Left kidney (tissue), 1 donor: ENCODE measurements at regions not wholly inside any gene's neighbourhood (a gene's known extent, or its start where the extent isn't known, plus 50 kb on each side); places are given as distances from the start of the nearest gene placed in this dataset.
"Not testable (repeated sequence)": the region's sequence is repeated elsewhere in the genome, so short reads cannot be mapped to it uniquely, and the experiment has no call there.

Source experiments
- DNase-seq: peaks from one replicate; pipeline ENCODE4 v3.0.0-alpha.2; 2013

DNA sequence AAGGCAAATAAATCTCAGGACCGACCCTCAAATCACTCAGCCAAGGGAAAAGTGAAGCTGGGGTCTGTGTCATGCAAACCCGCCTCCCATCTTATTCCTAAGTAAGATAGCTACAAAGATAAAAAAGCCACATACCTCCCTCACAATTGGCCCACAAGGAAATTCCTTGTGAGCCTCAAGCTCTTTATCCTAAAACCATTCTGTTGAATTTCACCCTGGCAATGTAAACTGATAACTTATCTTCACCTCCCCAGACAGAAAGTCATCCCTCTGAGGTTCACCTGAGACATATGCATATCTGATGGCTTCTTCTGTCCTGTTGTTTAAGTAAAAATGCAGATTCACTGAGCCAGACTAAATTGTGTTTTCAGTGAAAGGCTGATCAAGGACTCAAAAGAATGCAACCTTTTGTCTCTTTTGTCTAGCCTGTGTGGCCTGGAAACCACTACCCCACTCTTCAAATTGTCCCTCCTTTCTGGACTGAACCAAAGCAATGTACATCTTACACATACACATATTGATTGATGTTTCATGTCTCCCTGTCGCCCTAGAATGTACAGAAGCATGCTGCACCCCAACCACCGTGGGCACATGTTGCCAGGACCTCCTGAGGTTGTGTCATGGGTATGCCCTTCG lies 91.3 kb downstream of the MFAP3L start:
- DNase-seq: no peak

DNA sequence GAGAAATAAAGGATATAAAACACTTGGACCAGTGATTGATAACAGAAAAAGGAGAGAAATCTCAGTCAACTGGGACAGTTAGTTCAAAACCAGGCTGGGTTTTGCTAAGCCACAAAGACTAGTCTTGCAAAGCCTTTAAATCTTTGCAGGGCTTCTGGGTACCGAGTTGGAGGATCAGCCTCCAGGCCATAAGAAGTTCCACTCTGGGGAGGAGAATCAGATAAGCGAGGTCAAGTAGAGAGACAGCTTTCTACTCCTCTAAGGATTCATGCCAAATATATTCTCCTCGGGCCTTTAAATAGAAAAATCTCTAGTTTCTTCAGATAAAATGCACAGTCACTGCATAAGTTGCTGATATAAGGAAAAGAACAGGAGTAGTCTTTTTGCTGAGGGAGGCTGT lies 92.7 kb downstream of the MFAP3L start:
- no peak for DNase-seq

DNA sequence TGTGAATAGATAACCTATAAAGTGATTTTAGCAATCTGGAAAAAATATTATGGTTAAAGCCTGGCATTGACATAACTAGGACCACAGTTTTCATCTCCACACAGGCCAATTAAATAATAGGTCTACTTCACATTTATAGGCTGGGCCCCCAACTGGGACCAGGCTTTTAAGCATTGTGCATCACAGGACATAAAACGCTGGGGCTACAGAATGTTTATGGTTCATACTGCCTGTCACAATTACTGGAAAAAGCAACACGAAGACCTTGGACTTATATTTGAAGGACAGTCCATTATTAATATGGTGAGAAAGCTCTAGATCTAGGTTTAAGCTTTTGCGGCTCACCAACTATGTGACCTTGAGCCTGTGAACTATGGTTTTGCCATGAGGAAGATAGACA lies 94.2 kb downstream of the MFAP3L start:
- no peak for DNase-seq

- not testable (repeated sequence) for DNase-seq
These were observed 95.4 kb downstream of the MFAP3L start for GRCh38 chr4:169930755-169931154.

DNA sequence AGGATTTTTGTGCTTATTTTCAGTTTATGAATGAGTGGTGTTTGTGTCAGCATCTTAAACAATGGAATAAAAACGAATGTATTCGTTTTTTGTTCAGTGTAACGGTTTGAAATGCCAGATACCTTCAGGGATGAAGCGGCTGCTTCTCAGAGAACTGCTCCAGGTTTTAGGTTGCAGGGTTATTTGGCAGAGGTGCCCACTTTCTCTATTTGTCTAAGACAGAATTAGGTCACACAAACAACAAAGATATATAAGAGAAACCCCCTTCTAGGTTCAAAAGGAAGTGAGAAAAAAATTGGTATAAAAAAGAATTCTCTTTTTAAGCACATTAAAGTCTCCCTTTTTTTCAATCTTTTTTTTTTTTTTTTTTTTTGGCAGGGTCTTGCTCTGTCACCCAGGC lies 98.9 kb downstream of the MFAP3L start:
- no peak for DNase-seq

GRCh38 chr4:169925678-169926077 lies 100.5 kb downstream of the MFAP3L start:
- DNase-seq: no peak

- no peak for DNase-seq
These were observed 103.4 kb downstream of the MFAP3L start for GRCh38 chr4:169922632-169923276.

GRCh38 chr4:169921732-169922131 lies 104.5 kb downstream of the MFAP3L start:
- no peak for DNase-seq

- DNase-seq: no peak
These were observed 105.0 kb downstream of the MFAP3L start for GRCh38 chr4:169921237-169921636.

DNA sequence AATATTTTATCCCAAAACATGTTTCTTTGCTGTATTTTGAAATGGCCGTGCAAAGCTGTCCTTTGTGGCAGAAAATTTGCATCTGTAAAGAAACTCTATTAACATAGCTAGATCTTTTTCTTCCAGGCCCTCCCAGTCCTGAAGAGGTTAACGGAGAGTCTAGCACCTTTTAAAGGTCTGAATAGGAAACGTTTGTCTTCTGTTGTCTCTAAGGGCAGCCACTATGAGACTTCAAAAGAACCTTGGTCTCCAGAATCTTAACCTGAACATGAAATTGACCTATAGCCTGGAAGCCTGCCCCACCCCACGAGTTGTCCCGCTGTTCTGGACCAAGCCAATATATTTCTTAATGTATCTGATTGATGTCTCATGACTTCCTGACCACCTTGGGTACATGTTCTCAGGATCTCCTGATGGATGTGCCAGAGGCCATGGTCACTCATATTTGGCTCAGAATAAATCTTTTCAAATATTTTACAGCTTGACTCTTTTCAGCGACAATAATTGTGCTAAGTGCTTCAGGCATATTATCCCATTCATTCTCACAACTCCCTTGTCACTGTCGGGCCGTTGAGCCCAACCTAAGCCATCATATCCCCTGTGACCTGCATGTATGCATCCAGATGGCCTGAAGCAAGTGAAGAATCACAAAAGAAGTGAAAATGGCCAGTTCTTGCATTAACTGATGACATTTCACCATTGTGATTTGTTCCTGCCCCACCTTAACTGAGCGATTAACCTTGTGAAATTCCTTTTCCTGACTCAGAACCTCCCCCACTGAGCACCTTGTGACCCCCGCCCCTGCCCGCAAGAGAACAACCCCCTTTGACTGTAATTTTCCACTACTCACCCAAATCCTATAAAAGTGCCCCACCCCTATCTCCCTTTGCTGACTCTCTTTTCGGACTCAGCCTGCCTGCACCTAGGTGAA lies 106.7 kb downstream of the MFAP3L start:
- not testable (repeated sequence) for DNase-seq

DNA sequence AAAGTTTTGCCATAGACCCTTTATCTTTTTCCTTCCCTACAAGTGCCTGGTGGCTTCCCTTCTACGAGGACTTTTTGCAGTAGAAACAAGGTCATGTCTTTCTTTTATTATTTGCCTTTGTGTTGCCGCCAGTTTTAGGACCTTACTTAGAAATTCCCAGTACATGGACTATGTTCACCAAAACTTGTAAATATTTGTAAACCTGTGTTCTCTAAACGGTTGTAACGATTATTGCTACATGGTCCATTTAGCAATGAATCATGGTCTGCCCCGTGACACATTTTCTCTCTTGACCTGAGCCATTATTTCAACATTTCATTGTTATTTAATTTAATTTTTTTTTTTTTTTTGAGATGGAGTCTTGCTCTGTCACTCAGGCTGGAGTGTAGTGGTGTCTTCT lies 110.7 kb downstream of the MFAP3L start:
- DNase-seq: no peak

GRCh38 chr4:169914866-169915265 lies 111.3 kb downstream of the MFAP3L start:
- no peak for DNase-seq

- no peak for DNase-seq
These were observed 113.2 kb downstream of the MFAP3L start for GRCh38 chr4:169912996-169913395.

DNA sequence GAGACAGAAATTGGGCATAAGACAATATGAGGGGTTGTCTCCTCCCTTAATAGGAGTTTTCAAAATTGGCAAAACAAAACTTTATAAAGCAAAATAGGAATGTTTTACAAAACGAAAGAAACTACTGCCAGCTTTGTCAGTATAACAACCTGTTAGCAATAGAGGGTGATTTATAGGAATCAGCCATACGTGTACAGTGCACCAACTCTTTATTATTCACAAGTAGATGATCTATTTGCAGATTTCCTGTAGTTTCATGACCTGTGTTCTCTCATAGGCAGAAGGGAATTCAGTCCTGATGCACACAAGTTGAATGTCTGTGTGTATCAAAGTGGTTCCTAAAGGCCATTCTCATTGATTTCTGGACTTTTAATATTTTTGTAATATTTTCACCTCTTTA lies 116.3 kb downstream of the MFAP3L start:
- DNase-seq: no peak

DNA sequence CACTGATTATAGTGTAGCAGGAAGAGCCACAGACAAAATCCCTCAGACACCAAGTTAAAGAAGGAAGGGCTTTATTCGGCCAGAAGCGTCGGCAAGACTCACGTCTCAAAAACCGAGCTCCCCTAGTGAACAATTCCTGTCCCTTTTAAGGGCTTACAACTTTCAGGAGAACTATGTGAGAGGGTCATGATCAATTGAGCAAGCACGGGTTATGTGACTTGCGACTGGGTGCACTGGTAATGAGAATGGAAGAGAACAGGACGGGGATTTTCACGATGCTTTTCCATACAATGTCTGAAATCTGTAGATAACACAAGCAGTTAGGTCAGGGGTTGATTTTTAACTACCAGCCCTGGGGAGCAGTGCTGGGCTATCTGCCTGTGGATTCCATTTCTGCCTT lies 116.7 kb downstream of the MFAP3L start:
- DNase-seq: no peak

GRCh38 chr4:169907705-169908104 lies 118.5 kb downstream of the MFAP3L start:
- no peak for DNase-seq

DNA sequence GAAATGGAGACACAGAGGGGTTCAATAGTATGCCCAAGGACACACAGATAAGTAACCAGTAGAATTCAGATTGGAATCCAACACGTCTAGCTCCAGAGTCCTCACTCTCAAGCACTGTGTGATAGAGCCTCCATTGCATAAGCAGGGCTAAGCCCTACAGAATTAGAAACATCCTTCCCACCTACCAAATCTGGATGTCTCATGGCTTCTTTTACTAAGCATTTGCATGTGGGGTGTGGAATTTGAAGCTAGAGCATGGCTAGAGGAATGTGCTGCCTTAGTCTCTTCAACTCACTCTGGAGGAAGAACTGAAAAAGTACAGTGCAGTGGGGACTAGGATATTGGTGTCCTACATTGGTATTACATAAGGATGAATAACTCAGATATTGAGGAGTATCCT lies 119.4 kb downstream of the MFAP3L start:
- DNase-seq: no peak

- no peak for DNase-seq
These were observed 120.1 kb downstream of the MFAP3L start for GRCh38 chr4:169906104-169906503.

DNA sequence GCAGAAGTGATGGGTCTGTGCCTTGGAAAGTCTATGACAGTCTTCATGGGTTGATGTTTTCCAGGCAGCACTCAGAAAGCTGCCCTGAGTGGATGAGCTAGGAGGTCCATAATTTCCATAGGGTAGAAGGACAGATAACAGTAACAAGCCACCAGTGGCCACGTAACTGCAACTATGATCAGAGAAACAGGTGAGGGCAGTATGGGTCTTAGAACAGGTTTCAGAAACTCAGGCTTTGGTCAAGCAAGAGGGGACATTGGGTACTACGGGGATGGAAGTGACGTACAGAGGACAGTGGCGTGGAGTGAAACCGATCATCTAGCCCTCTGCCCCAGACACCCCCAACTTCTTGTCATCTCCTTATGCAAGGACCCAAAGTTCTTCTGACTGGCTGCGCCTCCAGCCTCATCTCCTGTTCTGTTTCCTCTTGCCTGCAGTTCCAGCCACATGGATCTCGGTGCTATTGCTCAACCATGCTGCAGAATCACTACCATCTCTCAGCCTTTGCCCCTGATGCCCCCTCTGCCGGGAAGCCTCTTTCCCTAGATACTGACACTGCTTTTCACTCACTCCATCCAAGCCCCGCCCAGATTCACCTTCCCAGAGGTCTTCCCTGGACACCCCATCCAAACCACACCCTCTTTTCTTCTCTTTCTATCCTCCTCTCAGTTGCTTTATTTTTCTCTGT lies 123.4 kb downstream of the MFAP3L start:
- DNase-seq: no peak

DNA sequence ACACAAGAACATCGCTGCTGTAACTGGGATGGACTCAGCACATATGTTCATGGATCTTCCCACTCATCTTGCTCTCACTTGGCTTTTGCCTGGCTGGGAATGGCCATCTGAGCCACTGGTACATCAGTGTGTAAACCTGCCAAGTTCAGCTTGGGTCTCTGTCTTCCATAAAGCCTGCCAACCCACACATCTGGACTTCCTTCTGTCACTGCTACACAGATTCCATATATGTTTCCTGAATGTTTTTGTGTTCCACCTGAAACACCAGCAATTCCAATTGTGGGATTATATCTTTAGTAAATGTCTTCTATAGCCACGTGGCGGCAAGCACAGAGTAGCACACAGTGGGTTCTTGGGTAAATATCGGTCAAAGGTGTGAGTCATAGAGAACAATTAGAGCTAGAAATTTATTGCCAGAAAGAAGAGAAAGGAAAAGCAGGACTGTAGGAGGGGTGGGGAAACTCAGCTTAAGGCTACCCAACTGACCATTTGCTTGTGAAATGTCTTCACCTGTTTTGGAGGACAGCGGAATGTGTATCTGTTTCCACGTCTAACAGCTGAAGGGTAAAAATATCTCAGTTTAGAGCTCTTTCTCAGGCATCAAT lies 125.9 kb downstream of the MFAP3L start:
- no peak for DNase-seq

DNA sequence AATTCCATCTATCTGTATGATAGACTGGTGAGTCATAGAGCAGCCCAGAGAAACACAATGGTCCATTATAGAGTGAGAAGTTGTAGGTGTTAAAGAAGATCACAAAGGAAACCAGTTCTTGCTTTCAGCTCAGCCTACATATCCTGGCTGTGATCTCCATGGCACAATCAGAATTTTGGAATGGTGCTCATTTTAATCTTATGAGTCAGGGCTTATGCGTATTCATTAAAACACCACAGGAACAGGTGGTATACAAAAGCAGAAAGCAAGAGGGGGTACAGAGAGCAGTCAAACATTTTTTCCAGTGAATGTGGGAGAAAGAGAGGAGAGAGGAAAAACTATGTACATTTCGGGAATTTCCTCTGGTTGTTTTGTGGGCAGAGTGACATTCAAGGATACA lies 126.9 kb downstream of the MFAP3L start:
- no peak for DNase-seq

DNA sequence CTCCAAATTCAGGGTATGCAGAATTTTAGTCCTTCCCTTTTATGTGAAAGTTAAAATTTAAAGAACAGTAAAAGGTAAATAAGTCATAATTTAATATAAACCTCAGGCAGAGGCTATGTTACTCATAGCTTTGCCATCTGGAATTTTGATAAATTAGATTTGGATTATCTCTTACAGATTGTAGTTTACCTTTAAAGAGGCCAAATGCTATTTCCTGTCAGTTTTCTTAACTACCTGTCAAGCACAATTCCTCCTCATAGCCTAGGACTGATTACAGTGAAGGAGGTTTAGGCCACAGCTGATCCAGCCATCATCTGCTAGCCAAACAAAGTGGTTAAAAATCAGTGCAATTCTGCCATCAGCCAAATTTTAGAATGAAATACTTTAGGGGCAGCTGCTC lies 128.1 kb downstream of the MFAP3L start:
- DNase-seq: no peak
